Immature natural killer cell (primary cell): ENCODE measurements at regions not wholly inside any gene's neighbourhood (a gene's known extent, or its start where the extent isn't known, plus 50 kb on each side); places are given as distances from the start of the nearest gene placed in this dataset.

Experiments
- DNase-seq, 3 donors: peaks; one replicate each; pipeline ENCODE4 v3.0.0; 2022; ENCODE audit warnings: mixed read lengths in 1 of 3
- H3K27ac Mint-ChIP-seq, 6 donors: one replicate each; pipeline ENCODE4 v1.8.0; 2020; ENCODE audit warnings: mixed read lengths in 6 of 6, mild to moderate bottlenecking in 5 of 6, inconsistent platforms in 4 of 6, moderate library complexity in 3 of 6
- H3K27me3 Mint-ChIP-seq, 3 donors: one replicate each; pipeline ENCODE4 v1.8.0; 2020 to 2021; ENCODE audit warnings: low read depth in 3 of 3, mild to moderate bottlenecking in 3 of 3, mixed read lengths in 3 of 3, moderate library complexity in 3 of 3, inconsistent platforms in 1 of 3
- H3K36me3 Mint-ChIP-seq, 3 donors: one replicate each; pipeline ENCODE4 v1.8.0; 2020; ENCODE audit warnings: mixed read lengths in 3 of 3, inconsistent platforms in 2 of 3, mild to moderate bottlenecking in 2 of 3
- H3K4me1 Mint-ChIP-seq, 2 donors: one replicate each; pipeline ENCODE4 v1.8.0; 2020; ENCODE audit warnings: inconsistent platforms in 2 of 2, mild to moderate bottlenecking in 2 of 2, mixed read lengths in 2 of 2, moderate library complexity in 1 of 2
- H3K4me3 Mint-ChIP-seq, 5 donors: one replicate each; pipeline ENCODE4 v1.8.0; 2020; ENCODE audit warnings: mild to moderate bottlenecking in 5 of 5, mixed read lengths in 5 of 5, inconsistent platforms in 3 of 5, moderate library complexity in 3 of 5
- H3K9me3 Mint-ChIP-seq, 6 donors: one replicate each; pipeline ENCODE4 v1.8.0; 2020; ENCODE audit warnings: mild to moderate bottlenecking in 6 of 6, mixed read lengths in 6 of 6, inconsistent platforms in 4 of 6, moderate library complexity in 3 of 6

DNA sequence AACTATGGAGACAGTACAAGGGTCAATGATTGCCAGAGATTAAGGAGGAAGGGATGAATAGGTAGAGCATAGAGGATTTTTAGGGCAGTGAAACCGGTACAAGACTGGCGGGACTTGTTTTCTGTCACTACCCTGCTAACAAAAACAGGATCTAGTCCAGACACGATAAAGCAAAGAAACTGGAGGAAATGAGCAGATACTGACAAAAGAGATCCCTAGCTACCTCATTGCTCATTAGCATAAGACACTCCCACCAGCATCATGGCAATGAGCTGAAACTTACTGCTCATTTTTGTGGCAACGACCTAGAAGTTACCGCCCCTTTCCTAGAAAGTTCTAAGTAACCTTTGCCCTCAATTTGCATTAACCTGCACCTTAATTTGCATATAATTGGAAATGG is 131.2 kb downstream of the ETAA1 start:
- H3K4me1 Mint-ChIP-seq: no peaks in the 10 kb centered on the region
- H3K27me3 Mint-ChIP-seq: peaks cover 0 to 6% (median 2%) of the 10 kb centered on the region in 3 donors
- peaks cover 0 to 3% (median 0%) of the 10 kb centered on the region in 3 donors for H3K36me3 Mint-ChIP-seq
- H3K4me3 Mint-ChIP-seq: no peak overlapping the region
- H3K27ac Mint-ChIP-seq: no peak overlapping the region
- DNase-seq: no peak
- H3K9me3 Mint-ChIP-seq: peaks cover 0 to 4% (median under 1%) of the 10 kb centered on the region in 6 donors

DNA sequence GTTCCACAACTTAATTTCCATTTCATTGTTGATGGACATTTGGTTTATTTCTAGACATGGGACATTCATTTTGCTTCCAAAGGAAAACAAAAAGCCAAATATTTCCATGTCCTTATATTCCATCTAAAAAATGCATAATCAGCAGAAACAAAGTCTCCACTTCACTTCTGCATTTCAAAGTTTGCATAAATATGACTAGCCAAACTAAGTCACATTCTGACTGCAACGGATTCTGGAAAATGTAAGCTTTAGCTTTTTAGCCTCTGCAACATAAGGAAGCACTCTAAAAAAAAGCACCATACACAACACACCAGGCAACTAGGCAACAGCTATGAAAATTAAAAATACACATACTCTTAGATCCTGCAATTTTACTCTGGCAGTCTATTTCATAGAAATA is 135.3 kb downstream of the ETAA1 start:
- DNase-seq: no peak
- H3K4me3 Mint-ChIP-seq: no peak overlapping the region
- H3K27ac Mint-ChIP-seq: no peak overlapping the region
- H3K4me1 Mint-ChIP-seq: no peaks in the 10 kb centered on the region
- H3K9me3 Mint-ChIP-seq: peaks cover 0 to 4% (median 0%) of the 10 kb centered on the region in 6 donors
- H3K36me3 Mint-ChIP-seq: peaks cover 0 to 3% (median 0%) of the 10 kb centered on the region in 3 donors
- H3K27me3 Mint-ChIP-seq: no peaks in the 10 kb centered on the region

GRCh38 chr2:67534745-67535144 is 137.6 kb downstream of the ETAA1 start:
- Mint-ChIP-seq H3K4me3 (no peak overlapping the region), H3K36me3 (no peaks in the 10 kb centered on the region), H3K27me3 (no peaks in the 10 kb centered on the region), H3K4me1 (peaks cover 7 to 9% of the 10 kb centered on the region in 2 donors), H3K27ac (no peak overlapping the region), H3K9me3 (peaks cover 0 to 7% (median 0%) of the 10 kb centered on the region in 6 donors)
- no peak for DNase-seq

DNA sequence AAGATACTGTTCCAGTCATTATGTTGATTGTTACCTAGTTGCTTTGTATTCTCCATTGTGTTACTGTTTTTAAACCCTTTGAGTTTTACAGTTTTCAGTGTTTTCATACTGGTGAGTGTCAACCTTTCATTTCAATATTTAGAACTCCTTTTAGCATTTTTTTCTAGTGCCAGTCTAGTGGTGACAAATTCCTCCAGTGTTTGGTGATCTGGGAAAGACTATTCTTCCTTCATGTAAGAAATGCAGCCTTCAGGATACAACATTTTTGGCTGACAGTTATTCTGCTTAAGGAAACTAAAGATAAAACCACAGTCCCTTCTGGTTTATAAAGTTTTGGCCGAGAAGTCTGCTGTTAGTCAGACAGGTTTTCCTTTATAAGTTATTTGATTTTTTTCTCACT is 143.8 kb downstream of the ETAA1 start:
- H3K36me3 Mint-ChIP-seq: peaks cover 0 to 3% (median 0%) of the 10 kb centered on the region in 3 donors
- H3K4me3 Mint-ChIP-seq: no peak overlapping the region
- no peak overlapping the region for H3K27ac Mint-ChIP-seq
- H3K9me3 Mint-ChIP-seq: peaks cover 6 to 15% (median 9%) of the 10 kb centered on the region in 6 donors
- no peak for DNase-seq
- H3K4me1 Mint-ChIP-seq: peaks cover 8 to 13% of the 10 kb centered on the region in 2 donors
- peaks cover 0 to 2% (median 0%) of the 10 kb centered on the region in 3 donors for H3K27me3 Mint-ChIP-seq

DNA sequence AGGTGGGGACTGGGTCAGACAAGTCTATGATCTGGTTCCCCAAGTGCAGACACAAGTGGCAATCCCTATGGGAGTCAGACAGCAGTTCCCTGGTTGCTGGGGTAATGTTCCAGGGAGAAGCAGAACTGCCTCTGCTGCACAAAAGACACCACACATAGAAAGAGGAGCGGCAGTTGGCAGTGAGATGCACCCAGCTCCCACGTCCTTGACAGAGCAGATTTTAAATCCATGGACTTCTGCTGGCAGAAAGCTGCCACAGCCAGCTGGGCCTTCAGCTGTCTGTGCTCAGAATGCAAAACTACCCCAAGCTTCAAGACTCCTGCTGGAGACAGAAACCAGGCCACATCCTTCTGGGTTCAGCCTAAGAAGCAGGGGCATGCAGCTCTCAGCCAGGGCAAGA is 147.2 kb downstream of the ETAA1 start:
- H3K4me1 Mint-ChIP-seq: peaks cover 6 to 9% of the 10 kb centered on the region in 2 donors
- no peak overlapping the region for H3K4me3 Mint-ChIP-seq
- no peak overlapping the region for H3K27ac Mint-ChIP-seq
- no peak for DNase-seq
- H3K27me3 Mint-ChIP-seq: peaks cover 0 to 4% (median 2%) of the 10 kb centered on the region in 3 donors
- H3K9me3 Mint-ChIP-seq: peaks cover 6 to 11% (median 8%) of the 10 kb centered on the region in 6 donors
- H3K36me3 Mint-ChIP-seq: peaks cover 0 to 7% (median 0%) of the 10 kb centered on the region in 3 donors

DNA sequence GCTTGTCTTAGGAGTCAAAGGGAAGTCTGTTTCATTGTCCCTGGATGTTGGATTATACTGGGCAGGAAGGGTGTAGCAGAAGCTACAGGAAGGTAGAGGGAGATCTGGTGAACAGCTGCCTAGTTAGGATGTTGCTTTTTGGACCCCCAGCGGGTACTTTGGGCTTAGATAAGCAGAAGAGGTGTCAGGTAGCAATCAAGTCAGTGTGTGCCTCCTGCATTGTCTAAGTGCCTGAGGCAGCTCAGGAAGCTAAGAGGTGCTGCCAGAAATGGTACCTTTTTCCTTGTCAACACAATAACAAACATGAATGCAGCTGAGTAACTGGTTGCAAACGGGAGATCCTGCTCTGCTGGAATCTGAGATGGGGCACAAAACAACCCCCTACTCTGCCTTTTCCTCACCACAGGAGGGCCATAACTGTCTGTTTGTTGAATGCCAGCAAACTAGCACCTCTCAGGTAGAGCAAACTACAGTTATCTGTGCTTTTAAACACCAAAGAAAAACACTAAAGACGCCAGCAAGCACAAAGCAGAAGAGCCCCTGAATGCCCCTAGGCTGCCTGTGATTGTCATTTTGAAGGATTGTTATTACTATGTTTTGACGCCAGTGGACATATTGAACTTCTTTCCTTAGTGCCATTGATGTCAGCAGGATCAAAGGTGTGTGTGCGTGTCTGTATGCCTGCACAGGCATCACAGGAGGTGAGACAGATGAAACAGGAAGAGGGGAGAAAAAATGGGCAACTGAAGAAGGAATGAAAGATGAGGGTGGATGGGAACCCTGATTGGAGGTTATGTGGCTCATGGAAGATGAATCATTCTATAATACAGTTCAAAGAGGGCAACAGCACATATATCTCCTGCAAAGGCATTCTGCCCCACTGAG is 151.4 kb downstream of the ETAA1 start:
- peaks cover 0 to 7% (median 6%) of the 10 kb centered on the region in 3 donors for H3K27me3 Mint-ChIP-seq
- peaks cover 0 to 7% (median 0%) of the 10 kb centered on the region in 3 donors for H3K36me3 Mint-ChIP-seq
- H3K27ac Mint-ChIP-seq: no peak overlapping the region
- no peak for DNase-seq
- peaks cover 0 to 6% (median 0%) of the 10 kb centered on the region in 6 donors for H3K9me3 Mint-ChIP-seq
- H3K4me1 Mint-ChIP-seq: peaks cover 0 to 4% of the 10 kb centered on the region in 2 donors
- no peak overlapping the region for H3K4me3 Mint-ChIP-seq

- Mint-ChIP-seq H3K27me3 (peaks cover 0 to 2% (median 0%) of the 10 kb centered on the region in 3 donors), H3K4me1 (no peaks in the 10 kb centered on the region)
- DNase-seq: no peak
Measured at GRCh38 chr2:67559156-67559555, 162.0 kb downstream of the ETAA1 start.

DNA sequence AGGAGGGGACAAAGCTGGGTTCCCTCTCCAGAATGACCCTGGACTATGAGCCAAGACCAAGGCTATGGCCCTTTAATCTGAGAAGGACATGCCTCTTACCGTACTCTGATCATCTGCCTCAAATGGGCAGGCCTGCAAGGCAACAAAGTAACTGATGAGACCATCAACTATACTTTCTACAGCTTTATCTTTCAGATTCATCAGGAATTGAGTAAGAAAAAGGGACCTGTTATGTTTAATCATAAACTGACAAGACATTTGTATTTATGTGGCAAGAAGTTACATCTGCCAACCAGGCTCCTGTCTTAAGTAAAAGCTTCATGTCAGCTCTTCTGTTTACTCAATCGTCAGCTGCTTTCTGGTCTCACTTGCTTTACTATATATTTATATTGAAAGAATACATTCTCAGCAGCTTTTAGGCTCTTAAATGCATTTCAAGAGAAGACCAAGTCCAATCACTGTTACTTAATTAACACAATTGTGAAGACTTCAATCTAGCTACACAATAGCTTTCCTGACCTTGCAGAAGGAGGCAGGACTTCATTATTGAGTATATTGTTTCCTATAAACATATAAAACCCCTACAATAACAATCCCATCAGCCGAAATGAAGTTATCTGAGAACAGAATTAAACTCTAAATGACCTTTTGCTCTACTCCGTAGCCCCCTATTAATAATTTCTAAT is 163.8 kb downstream of the ETAA1 start:
- H3K27me3 Mint-ChIP-seq: peaks cover 0 to 2% (median 0%) of the 10 kb centered on the region in 3 donors
- H3K36me3 Mint-ChIP-seq: peaks cover 0 to 3% (median 3%) of the 10 kb centered on the region in 3 donors
- H3K27ac Mint-ChIP-seq: no peak overlapping the region

More at GRCh38 chr2:67559156-67559555, 162.0 kb downstream of the ETAA1 start:
- Mint-ChIP-seq H3K36me3 (peaks cover 0 to 3% (median 3%) of the 10 kb centered on the region in 3 donors), H3K27ac (no peak overlapping the region), H3K9me3 (peaks cover 0 to 3% (median 0%) of the 10 kb centered on the region in 6 donors), H3K4me3 (no peak overlapping the region)

GRCh38 chr2:67561457-67561965 is 164.4 kb downstream of the ETAA1 start:
- Mint-ChIP-seq H3K4me1 (no peaks in the 10 kb centered on the region), H3K36me3 (peaks cover 0 to 3% (median 3%) of the 10 kb centered on the region in 3 donors), H3K9me3 (peaks cover 0 to 5% (median 0%) of the 10 kb centered on the region in 6 donors), H3K4me3 (no peak overlapping the region), H3K27me3 (peaks cover 0 to 2% (median 0%) of the 10 kb centered on the region in 3 donors), H3K27ac (no peak overlapping the region)
- DNase-seq: no peak

More for the DNA sequence above, 163.8 kb downstream of the ETAA1 start:
- Mint-ChIP-seq H3K9me3 (peaks cover 0 to 5% (median 0%) of the 10 kb centered on the region in 6 donors), H3K4me1 (no peaks in the 10 kb centered on the region), H3K4me3 (no peak overlapping the region)
- no peak for DNase-seq

- no peak overlapping the region for H3K4me3 Mint-ChIP-seq
- DNase-seq: no peak
- H3K9me3 Mint-ChIP-seq: peaks cover 0 to 5% (median 0%) of the 10 kb centered on the region in 6 donors
- H3K27ac Mint-ChIP-seq: no peak overlapping the region
- no peaks in the 10 kb centered on the region for H3K4me1 Mint-ChIP-seq
- H3K36me3 Mint-ChIP-seq: peaks cover 0 to 8% (median 3%) of the 10 kb centered on the region in 3 donors
- H3K27me3 Mint-ChIP-seq: peaks cover 0 to 2% (median 0%) of the 10 kb centered on the region in 3 donors
Measured at GRCh38 chr2:67564076-67564475, 166.9 kb downstream of the ETAA1 start.

DNA sequence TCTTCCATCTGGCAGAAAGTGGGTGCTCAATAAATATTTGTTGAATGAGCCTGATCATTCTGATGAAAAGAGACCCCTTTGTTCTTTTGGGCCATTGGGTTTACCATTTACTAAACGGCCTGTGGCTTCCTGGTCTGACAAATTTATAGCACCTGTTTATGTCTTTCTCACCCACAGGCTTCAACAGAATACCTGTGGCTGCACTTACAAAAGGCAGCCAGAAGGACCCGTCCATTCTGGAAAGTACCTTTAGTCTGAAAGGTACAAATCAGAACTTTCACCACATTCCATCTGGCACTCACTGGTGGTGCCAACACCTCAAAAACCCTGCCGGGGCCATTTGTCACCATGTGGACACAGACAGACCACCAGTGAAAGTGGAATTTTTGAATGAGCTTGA is 167.5 kb downstream of the ETAA1 start:
- Mint-ChIP-seq H3K4me3 (no peak overlapping the region), H3K36me3 (peaks cover 0 to 8% (median 3%) of the 10 kb centered on the region in 3 donors), H3K9me3 (peaks cover 0 to 5% (median 0%) of the 10 kb centered on the region in 6 donors), H3K4me1 (no peaks in the 10 kb centered on the region), H3K27me3 (peaks cover 0 to 2% (median 2%) of the 10 kb centered on the region in 3 donors), H3K27ac (no peak overlapping the region)
- no peak for DNase-seq

DNA sequence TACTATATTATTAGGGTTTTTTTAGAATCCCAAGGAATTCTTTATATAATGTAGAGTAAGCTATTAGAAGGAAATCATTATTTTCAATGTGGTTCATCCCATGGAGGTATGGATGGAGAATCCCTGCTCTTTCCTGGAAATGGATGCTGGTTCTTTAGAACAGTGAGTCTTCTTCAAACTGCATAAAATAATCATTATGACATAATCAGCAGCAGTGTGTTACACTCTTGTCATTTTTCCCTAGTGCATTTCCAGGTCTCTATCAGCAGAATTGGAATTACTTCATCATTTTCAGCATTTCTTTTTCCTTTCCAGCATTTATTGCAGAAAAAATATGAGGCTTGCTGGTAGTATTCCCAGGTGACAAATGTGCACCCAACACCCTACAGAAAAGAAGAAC is 168.1 kb downstream of the ETAA1 start:
- Mint-ChIP-seq H3K36me3 (peaks cover 0 to 8% (median 3%) of the 10 kb centered on the region in 3 donors), H3K9me3 (peaks cover 0 to 5% (median 0%) of the 10 kb centered on the region in 6 donors), H3K27me3 (peaks cover 0 to 2% (median 2%) of the 10 kb centered on the region in 3 donors), H3K4me1 (no peaks in the 10 kb centered on the region), H3K27ac (no peak overlapping the region), H3K4me3 (no peak overlapping the region)
- DNase-seq: no peak

DNA sequence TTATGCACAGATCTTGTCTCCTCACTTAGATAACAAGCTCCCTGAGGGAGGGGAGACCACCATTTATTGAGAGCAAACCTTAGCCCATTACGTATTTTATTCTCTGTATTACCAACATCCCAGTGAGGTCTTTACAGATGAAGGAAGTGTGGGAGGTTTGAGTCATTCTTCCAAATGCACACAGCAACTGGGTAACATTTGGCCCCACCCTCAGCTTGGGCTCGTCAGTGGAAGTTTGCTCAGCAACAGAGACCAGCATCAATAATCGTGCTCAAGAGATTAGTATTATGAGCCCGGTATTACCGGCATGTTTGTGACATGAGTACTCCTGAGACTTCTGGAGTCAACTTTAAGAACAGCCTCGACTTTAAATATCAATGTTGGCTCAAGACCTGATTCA is 168.6 kb downstream of the ETAA1 start:
- peaks cover 0 to 5% (median 0%) of the 10 kb centered on the region in 6 donors for H3K9me3 Mint-ChIP-seq
- H3K4me1 Mint-ChIP-seq: no peaks in the 10 kb centered on the region
- H3K4me3 Mint-ChIP-seq: no peak overlapping the region
- H3K27ac Mint-ChIP-seq: no peak overlapping the region
- DNase-seq: no peak
- H3K36me3 Mint-ChIP-seq: peaks cover 0 to 8% (median 3%) of the 10 kb centered on the region in 3 donors
- peaks cover 0 to 2% (median 2%) of the 10 kb centered on the region in 3 donors for H3K27me3 Mint-ChIP-seq
